GM21619 (cell line): ENCODE measurements at regions not wholly inside any gene's neighbourhood (a gene's known extent, or its start where the extent isn't known, plus 50 kb on each side); places are given as distances from the start of the nearest gene placed in this dataset.

Source experiments
- ATAC-seq: cut with Tn5 transposase; IDR thresholded peaks from one replicate; pipeline ENCODE4 v1.9.1; 2021; ENCODE audit not compliant: unreplicated experiment

DNA sequence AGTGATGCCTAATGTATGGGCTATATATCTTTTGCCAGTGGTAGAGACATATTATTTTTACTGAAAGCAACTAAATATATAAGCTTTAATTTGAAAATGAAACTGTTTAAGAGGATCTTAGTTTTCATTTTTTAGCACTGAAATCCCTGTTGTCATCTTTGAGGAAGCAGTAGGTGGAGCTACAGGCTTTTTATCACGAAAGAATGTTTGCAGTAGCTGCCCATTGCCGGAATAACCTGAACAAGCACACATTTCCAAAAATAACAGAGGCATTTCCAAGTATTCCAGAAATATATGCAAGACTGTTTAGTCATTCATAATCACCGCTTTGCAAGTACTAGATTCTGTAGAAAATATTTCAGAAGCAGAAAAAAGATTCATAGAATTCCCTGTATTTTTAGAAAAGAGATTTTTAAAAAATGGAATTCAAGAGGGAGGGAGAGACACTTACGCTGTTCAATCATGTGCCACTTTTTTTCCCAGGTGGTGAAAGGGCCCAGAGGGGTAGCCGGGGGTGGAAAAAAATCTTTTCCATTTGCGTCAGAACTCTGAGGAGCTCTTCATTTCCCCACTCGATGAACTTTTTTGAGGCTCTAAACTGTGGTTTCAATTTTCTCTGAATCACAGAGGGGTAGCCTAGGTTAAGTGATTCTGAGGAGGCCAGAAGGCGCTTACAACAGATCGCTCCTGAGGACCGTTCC is 142.5 kb upstream of the FERMT1 start:
- ATAC-seq = no peak

DNA sequence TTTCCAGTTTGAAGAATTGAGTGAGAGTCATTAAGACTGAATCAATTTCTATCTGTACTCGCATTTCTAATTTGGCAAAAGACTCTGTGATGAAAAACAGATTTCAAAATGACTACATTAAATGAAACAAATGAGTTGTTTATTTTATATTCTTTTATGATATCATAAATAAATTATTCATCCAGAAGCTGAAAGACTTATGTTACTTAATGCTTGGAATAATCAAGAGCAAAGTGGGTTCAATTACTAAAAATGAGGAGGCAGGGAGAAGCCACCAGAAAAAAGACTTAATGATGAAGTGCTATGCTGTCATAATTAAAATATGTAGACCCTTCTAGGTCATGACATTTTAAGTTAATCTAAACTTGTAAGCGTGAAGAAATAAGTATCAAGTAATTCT is 130.6 kb upstream of the FERMT1 start:
- no peak for ATAC-seq

DNA sequence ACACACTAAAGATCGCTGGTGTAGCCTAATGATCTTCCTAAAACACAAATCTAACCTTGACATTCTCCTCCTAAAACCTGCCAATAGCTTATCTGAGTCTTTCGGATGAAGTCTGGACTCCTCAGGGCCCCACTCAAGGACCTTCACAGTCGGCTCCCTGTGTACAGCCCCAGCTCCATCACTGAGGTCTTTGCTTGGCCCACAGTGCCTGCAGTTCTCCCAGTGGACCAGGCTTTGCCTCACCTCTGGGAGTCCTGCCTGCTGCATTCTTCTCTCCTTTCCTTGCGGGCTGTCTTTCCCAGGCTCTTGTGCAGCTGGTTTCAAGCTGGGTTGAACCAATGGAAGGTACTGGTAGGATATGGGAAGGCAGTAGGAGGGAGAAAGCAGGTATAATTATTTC is 122.6 kb upstream of the FERMT1 start:
- no peak for ATAC-seq

DNA sequence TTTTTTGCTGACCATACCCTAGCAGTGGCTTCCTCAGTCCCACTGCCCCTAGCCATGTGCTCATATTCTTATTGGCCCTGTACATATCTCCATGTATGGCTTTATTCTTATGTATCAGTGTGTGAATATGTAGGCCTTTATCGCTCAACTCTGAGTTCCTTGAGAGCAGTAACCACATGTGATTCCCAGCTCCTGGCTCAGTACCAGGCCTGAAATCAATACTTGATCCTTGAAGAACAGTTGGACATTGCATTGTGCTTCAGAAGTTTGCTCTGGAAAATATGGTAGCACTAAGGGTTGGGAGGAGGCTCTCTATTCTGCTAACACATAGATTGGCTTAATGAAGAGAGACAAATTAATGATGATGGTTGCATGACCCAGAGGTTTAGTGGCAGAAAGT is 118.8 kb upstream of the FERMT1 start:
- no peak for ATAC-seq

DNA sequence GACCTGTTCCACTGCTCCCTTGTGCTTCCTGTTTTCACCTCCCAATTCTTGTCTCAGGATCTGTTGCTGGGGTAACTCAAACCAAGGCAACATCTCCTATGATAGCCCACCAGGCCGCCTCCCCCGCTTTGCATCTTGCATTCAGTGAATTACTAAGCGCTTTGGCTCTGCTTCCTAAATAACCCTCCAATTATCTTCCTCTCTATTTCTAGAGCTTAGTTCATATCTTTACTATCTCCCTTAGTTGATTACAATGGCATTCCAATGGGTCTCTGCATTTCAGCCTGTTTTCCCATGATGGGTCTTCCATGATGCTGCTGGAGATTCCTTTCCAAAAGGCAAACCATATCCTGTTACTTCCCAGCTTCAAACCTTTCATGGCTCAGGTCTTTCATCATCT is 117.2 kb upstream of the FERMT1 start:
- ATAC-seq = no peak

DNA sequence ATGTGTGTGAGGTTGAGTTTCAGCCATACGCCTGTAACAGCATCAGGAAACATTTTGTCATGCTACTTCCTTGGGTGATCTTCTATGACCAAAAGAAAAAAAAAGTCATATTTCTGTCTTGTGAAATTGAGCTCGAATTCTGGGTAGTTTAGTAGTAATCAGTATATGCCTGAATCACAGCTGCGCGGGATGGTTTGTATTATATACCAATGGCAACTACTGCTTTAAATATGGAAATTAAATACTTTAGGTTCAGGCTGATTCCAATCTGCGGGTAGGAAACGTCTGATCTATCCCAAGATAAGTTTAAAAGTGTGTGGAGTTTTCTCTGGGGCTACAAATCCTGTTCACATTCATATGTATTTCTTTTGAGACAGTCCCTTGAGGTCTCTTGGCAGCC is 115.6 kb upstream of the FERMT1 start:
- no peak for ATAC-seq

DNA sequence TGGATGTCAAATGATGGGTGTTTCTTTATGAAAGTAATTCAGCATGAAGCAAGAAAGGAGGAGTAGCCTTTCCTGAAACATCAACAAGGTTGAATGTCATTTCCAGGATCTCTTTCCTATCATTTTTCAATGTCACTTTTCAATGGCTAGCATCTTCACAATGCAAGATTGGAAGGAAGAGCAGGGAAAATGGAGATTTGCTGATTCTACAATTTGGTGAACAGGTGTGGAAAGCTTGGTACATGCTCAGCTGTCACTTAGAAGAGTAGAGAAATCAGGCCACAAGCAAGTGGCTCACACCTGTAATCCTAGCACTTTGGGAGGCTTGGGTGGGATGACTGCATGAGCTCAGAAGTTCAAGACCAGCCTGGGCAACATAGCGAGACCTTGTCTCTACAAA is 112.7 kb upstream of the FERMT1 start:
- ATAC-seq = no peak

DNA sequence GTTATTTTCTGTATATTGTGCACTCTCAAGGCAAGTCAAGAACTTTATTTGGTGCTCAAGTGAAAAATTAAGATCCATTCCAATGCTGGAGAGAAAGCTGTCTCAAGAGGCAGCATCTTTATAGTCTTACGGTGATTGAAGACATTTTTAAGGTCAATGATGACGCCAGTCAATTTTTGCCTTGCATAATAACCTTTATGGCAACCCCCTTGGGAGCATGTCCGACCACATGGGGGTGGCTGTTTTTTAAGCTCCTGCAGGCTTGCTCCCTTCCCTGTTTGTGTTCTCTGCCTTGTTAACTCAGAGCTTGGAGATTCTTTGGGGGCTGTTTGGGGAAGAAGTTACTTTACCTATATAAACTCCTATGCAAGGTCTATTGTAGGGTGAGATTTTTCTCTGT is 109.6 kb upstream of the FERMT1 start:
- no peak for ATAC-seq

DNA sequence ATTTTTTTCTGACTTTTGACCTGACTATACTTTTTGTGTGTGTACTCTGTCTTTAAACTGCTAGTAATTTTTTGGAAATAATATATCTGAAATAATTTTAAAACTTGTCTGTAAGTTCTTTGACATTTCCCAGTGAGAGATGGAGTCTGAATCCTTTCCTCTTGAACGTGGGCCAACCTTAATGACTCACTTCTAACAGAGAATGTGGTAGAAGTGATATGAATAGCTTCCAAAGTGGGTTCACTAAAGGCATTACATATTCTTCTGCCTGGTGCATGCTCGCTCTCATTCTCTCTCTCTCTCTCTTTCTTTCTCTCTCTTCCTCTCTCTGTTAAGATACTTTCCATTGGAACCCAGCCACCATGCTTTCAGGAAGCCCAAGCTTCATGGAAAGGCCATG is 108.7 kb upstream of the FERMT1 start:
- no peak for ATAC-seq

DNA sequence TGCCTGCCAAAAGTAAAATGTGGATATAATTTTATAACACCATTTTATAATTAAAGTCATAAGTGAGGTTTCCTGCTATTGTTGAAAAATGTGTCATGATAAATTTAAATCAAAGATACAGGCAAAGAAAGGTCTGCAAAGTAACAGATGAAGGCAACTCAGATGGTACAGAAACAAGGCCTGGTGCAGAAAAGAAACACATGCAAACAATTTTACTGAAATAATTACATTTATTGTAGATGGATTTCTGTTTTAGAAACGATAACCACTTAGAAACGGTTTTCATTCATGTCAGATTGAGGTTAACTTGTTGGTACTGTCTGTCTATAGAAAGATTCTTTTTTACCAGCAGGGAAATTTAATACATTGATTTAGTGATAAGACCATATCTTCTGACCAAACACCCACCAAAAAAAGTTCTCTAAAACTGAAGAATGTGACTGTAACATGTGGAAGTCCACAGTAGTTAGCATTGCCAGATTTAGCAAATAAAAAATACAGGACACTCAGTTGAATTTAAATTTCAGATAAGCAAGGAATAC is 105.5 kb upstream of the FERMT1 start:
- no peak for ATAC-seq

DNA sequence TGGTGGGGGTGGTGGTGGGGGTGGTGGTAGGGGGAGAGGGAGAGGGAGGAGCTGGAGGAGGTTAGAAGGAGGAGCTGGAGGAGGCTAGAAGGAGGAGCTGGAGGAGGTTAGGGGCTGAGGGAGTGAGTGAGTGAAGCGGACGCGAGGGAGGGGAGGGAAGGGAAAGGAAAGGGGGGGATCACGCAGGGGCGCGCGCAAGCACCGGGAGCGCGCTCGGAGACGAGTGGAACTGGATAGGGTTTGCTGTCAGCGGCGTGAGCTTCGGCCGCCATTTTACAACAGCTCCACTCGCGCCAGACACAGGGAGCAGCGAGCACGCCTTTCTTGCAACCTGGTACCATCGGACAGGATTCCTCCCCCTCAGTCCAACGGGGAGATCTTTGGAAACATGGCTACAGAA is 90.5 kb upstream of the FERMT1 start:
- ATAC-seq = no peak

DNA sequence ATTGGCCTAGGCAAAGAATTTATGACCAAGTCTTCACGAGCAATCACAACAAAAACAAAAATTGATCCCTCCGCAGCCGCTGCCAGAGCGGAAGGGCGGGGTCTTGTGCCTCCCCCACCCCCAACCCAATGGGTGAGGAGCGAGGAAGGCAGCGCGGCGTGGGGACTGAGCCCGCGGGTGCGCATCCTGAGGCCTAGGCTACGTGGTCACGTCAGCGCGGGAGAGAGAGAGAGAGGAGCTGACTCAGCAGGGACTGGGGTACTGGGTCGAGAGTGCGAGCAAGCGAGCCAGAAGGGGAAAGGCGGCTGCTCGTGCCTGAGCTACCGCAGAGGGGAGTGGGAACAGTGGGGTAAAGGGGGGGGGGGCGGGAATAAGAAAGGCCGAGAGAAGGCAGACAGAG is 90.1 kb upstream of the FERMT1 start:
- no peak for ATAC-seq

DNA sequence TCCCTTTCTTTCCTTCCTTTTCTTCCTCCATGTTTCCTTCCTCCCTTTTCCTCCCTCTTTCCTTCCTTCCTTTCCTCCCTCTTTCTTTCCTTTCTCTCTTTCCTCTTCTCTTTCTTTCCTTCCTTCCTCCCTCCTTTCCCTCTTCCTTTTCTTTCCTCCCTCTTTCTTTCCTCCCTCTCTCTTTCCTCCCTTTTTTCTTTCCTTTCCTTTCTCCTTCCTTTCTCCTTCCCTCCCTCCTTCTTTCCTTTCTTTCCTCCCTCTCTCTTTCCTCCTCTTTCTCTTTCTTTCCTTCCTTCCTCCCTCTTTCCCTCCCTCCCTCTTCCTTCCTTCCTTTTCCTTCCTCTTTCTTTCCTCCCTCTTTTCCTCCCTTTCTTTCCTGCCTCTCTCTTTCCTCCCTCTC is 86.3 kb upstream of the FERMT1 start:
- ATAC-seq = no peak

DNA sequence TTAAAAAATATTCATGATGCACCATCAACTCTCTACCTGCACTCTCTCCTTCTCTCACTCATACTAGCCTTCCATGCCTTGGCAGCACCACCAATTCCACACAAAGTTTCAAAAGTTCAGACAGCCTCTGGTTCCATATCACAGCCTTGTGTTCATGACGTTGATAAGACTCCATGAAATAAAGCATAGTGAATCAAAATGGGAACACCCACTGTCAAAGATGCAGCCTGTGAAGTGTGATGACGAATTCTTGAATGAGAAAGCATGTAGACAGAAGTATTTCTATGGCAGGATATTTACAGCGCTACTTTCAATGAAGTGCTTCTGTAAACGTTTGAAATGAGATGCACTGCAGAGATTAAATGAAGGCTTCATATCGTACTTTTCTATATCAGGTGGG is 77.3 kb upstream of the FERMT1 start:
- ATAC-seq = no peak

DNA sequence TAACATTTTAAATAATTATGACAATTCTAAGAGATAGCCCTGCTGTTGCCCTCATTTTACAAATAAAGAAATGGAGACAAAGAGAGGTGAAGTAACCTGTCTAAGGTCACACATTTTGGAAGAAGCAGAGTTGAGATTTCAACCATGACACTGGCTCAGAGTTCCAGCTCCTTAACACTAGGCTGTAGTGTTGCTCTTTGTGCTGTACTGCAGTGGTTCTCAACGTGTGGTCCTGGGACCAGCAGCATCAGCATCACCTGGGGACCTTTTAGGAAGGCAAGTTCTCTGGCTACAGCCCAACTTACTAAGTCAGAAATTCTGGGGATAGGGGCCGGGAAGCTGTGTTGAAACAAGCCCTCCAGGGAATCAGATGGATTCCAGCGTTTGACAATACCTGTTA is 62.4 kb upstream of the FERMT1 start:
- no peak for ATAC-seq

DNA sequence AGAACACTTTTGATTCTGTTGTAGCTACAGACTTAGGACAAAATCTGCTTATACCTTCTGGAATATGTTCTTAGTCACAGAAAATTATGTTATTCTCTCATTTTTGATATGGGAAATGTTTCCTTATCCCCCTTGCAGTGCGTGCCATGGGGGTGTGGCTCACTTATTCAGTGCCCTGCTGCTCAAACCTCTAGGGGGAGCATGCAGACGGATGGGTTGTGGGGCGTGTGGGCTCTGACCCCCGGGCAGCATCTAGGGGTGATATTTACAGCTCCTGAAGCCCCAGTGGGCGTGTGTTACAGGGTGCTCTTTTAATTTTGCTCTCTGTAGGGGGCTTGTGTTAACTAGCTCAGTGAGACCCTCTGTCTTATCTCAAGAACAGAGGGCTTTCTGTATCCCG is 61.3 kb upstream of the FERMT1 start:
- ATAC-seq = no peak

DNA sequence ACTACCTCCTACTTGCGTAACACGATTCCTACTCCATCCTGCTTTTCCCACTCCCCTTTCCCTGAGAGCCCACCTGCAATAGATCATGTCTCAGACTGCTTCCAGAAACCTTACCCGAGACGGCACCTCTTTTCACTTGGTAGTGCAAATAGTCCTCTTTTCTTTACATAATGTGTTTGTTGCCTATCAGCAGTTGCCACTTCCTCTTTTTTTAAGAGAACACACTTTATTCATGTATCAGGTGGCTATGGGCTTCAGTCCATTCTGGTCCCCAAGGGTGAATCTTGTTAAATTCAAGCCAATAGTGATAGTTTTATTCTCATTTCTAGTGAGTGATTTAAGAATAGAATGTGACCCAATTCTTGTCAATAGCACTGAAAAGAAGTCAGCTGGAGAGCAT is 57.7 kb upstream of the FERMT1 start:
- ATAC-seq = no peak

DNA sequence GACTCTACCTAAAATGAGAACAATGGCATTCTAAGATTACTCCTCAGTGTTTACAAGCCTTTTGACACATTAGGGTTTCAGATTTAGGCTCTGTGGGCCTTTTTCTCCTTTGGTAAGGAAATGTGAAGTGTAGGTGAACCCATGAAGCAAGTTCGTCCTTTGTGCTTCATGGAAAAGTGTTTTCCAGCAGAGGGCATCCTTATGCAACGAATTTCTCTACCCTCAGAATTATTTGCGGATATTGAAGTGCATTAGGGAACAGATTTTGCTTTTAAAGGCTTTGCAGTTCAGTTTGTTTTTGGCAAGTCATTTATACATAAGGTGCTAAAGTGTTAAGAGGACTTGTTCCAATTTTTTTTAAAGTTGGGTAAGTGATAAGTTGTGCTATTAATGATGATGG is 55.7 kb upstream of the FERMT1 start:
- no peak for ATAC-seq

DNA sequence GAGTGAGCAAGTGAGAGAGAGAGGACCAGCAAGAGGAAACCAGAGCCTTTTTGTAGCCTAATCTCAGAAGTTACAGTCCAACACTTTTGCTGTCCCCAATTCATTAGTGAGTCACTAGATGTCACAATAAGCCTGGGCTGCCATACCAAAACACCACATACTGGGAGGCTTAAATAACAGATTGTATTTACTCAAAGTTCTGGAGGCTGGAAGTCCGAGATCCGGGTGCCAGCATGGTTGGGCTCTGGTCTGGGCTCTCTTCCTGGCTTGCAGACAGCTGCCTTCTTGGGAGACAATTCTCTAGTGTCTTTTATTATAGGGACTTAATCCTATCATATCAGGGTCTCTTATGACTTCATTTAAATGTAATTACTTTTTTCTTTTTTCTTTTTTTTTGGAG is 50.7 kb upstream of the FERMT1 start:
- no peak for ATAC-seq
